Lower leg skin (tissue), 3 donors: ENCODE measurements at regions not wholly inside any gene's neighbourhood (a gene's known extent, or its start where the extent isn't known, plus 50 kb on each side); places are given as distances from the start of the nearest gene placed in this dataset.

Experiments used
- POLR2A ChIP-seq, 2 donors: fragments of 450-650 bp; IDR thresholded peaks; one replicate each; pipeline ENCODE4 v1.6.1; 2016 to 2017; ENCODE audit warnings: antibody characterized with exemption in 2 of 2, mild to moderate bottlenecking in 1 of 2, moderate library complexity in 1 of 2
- TF ChIP-seq, protein P1 (sequence below), 3 donors: fragments of 450-650 bp; IDR thresholded peaks; one replicate each; pipeline ENCODE4 v1.5.1; 2016; ENCODE audit warnings: antibody characterized with exemption in 3 of 3, mild to moderate bottlenecking in 3 of 3, moderate library complexity in 2 of 3

DNA sequence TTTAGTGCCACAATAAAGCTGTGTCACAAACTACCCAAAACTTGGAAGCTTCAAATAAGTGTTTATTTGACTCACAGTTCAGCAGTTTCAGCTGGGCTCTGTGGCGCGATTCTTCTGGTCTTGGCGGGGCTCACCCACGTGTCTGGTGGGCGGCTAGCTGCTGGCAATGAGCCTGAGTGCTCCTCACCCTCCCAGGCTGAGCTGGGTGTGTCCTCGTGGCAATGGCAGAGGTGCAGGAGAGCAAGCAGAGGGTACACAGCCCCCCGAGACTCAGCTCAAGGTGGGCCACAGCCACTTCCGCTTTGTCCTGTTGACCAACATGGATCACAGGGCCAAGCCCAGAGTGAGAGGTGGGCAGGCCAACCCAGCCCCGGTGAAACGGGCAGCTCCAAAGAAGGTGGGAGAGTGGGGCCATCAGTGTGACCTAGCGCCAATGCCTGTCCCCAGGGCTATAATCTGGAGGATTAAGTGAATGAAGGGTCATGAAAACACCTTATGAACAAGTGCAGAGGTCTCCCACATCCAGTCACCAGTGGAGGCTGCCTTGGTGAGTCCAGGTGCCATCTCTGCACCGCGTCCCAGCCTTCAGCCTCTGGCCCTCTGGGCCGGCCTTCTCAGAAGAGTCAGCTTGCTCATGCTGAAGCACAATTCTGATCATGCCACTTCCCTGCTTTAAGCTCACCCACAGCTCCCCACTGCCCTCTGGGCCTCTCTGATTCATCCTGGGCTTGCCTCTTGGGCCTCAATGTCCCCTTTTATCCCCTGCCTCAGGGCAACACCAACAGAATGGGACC is 74.6 kb upstream of the RTL6 start:
- TF ChIP-seq, protein P1, sequence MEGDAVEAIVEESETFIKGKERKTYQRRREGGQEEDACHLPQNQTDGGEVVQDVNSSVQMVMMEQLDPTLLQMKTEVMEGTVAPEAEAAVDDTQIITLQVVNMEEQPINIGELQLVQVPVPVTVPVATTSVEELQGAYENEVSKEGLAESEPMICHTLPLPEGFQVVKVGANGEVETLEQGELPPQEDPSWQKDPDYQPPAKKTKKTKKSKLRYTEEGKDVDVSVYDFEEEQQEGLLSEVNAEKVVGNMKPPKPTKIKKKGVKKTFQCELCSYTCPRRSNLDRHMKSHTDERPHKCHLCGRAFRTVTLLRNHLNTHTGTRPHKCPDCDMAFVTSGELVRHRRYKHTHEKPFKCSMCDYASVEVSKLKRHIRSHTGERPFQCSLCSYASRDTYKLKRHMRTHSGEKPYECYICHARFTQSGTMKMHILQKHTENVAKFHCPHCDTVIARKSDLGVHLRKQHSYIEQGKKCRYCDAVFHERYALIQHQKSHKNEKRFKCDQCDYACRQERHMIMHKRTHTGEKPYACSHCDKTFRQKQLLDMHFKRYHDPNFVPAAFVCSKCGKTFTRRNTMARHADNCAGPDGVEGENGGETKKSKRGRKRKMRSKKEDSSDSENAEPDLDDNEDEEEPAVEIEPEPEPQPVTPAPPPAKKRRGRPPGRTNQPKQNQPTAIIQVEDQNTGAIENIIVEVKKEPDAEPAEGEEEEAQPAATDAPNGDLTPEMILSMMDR (IDR thresholded peaks at IDR 0.05): no peak
- no peak for TF ChIP-seq POLR2A (IDR thresholded peaks at IDR 0.05)
